ENCODE measurements at regions not wholly inside any gene's neighbourhood (a gene's known extent, or its start where the extent isn't known, plus 50 kb on each side); places are given as distances from the start of the nearest gene placed in this dataset.

DNA sequence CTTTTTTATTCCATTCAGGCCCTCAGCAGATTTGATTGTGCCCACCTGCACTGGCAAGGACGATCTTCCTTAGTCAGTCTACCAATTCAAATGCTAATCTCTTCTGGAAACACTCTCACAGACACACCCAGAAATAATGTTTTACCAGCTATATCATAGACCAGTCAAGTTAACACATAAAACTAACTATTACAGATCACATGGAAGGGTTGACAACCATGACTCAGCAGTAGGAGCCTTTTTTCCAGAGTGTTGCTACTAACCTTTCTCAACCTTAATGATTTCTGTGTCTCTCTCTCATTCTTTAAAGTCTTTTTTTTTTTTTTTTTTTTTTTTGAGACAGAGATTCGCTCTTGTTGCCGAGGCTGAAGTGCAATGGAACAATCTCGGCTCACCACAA lies 68.7 kb upstream of the KCNK12 start:
- TF ChIP-seq, protein P1, sequence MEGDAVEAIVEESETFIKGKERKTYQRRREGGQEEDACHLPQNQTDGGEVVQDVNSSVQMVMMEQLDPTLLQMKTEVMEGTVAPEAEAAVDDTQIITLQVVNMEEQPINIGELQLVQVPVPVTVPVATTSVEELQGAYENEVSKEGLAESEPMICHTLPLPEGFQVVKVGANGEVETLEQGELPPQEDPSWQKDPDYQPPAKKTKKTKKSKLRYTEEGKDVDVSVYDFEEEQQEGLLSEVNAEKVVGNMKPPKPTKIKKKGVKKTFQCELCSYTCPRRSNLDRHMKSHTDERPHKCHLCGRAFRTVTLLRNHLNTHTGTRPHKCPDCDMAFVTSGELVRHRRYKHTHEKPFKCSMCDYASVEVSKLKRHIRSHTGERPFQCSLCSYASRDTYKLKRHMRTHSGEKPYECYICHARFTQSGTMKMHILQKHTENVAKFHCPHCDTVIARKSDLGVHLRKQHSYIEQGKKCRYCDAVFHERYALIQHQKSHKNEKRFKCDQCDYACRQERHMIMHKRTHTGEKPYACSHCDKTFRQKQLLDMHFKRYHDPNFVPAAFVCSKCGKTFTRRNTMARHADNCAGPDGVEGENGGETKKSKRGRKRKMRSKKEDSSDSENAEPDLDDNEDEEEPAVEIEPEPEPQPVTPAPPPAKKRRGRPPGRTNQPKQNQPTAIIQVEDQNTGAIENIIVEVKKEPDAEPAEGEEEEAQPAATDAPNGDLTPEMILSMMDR (IDR thresholded peaks at IDR 0.05) = no peak
- TF ChIP-seq EZH2phosphoT487 (IDR thresholded peaks at IDR 0.05) = no peak

Data from neural progenitor cell (in vitro differentiated cells).